Activated effector memory CD4-positive, alpha-beta T cell treated with anti-CD3 and anti-CD28 coated beads, Interleukin-2, amount 50 U/mL, for 16 hours (primary cell): ENCODE measurements at regions not wholly inside any gene's neighbourhood (a gene's known extent, or its start where the extent isn't known, plus 50 kb on each side); places are given as distances from the start of the nearest gene placed in this dataset.

Experiments used
- DNase-seq: peaks from one replicate; pipeline ENCODE4 v3.0.0-alpha.2; 2020

DNA sequence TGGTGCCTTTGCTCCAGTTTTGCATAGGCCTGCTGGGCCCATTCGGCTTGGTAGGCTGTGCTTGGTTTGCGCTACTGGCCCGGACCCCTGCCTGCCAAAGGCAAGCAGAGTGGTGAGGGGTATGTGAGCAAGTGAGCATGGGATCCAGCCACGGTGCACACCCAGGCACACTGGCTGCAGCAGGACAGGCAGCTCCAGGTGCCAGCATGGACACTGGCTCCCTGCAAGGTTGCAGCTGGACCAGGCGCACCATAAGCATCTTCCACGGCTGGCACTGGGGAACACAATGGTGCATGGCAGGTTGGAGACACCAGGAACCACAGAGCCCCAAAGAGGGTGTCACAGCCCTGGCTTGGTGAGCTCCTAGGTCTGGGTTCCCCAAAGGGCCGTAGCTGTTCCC lies 693.5 kb upstream of the PTBP2 start:
- DNase-seq: peak; percentile 51

DNA sequence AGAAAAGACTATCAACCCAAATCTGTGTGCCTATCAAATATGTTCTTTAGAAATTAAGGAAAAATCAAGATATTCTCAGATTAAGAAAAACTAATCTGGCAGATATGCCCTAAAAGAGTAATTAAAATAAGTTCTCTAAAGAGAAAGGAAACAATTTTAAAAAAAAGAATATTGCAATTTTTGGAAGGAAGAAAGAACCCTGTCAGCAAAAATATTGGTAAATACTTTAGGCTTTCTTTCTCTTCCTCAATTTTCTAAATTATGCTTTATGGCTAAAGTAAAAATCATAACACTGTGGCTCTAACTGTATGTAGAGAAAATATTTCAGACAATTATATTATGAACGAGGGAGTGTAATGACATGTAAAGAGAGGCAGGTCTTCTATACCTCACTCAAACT lies 691.3 kb upstream of the PTBP2 start:
- DNase-seq: no peak

DNA sequence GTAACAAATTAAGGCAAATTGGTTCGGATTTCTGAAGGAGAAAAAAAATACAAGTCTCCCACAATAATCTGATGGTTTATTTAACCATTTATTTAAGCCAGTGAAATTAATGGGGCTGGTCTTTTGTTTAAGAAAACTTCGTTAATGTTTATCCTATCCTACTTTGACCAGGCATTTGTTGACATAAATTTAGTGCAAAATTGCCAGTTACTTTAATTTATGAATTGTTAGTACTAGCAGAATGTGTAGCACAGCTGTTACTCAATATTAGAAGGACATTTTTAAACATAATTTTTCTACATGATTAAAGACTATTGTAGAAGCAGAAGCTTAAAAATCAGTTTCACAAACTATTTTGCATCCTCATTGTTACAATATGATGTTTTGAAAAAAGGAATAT lies 687.6 kb upstream of the PTBP2 start:
- DNase-seq: no peak

DNA sequence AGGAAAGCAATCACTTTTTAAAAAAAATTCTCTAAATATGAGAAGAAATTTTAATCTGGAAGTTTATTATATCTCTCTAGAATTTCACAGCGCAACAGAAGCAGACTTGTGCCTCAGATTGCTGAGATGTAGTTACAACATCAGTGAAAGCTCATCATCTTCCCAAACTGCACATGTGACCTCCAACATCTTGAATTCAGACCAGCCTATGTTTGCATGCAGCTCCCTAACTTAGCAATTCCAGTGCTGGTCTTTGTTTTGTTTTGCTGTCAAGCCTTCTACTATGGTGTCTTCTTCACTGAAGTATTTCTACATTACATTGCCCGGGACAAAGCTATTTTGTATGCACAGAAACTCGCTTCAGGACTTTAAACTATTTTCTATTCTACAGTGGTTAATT lies 684.8 kb upstream of the PTBP2 start:
- no peak for DNase-seq

DNA sequence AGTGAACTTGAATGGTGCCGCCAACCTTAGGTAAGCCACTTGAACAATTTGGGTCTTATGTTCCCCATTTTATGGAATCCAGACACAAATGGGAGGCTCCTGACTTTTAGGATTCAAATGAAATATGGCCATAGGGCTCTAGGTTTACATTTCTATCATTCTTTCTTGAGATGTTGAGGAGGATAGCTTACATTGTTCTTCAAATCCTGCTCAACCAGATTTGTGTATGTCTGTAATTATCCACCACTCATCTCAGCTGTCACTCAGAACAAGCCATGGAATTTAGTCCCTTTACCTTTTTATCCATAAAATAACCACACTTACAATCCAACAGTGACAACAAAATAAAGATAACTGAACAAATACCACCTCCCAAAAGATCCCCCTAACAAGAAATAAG lies 682.9 kb upstream of the PTBP2 start:
- DNase-seq: no peak

DNA sequence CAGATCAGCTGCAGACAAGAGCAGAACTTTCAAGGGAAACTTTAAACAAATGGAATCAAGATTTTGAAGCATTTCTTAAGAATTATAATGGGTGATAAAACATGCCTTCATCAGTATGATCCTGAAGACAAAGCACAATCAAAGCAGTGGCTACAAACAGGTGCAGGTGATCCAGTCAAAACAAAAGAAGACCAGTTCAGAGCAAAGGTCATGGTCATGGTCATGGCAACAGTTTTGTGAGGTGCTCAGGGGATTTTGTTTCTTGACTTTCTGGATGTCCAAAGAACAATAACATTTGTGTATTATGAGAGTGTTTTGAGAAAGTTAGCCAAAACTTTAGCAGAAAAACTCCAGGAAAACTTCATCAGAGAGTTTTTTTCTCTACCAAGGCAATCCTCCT lies 681.7 kb upstream of the PTBP2 start:
- DNase-seq: no peak

DNA sequence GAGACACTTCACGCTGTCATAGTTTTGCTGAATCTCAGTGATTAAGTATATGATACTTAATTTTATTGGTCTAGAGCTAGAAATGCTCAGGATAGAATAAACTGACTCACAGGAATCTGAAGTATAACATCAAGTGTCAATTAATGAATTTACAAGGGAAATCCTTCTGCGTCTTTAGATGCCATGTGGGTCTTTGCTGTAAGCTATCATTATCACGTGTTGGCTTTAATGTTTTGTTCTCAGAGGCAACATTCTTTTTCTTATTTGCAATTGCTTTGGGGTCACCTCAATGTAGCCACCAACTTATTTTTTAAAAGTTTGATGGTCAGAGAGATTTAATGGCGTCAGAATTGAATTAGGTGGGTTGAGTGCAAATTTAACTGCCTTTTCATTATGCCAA lies 680.1 kb upstream of the PTBP2 start:
- DNase-seq: no peak

DNA sequence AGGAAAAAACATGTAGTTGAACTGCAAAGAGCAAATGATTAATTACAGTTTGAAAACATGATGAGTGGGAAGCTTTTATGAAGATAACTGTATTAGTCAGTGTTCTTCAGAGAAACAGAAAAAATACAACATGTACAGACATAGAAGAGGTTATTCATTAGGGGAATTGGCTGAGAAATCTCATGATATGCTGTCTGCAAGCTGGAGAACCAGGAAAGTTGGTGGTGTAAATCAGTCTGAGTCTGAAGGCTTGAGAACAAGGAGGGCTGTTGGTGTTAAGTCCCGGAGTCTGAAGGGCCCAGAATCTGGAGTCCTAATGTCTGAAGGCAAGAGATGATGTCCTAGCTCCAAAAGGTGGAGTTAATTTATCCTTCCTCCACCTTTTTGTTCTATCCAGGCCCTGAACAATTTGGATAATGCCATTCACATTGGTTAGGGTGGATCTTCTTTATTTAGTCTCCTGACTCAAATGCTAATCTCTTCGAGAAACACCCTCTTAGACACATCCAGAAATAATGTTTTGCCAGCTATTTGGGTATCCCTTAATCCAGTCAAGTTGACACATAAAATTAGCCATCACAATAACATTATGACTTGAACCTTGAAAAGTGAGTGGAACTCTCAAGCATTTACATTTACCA lies 672.9 kb upstream of the PTBP2 start:
- no peak for DNase-seq

DNA sequence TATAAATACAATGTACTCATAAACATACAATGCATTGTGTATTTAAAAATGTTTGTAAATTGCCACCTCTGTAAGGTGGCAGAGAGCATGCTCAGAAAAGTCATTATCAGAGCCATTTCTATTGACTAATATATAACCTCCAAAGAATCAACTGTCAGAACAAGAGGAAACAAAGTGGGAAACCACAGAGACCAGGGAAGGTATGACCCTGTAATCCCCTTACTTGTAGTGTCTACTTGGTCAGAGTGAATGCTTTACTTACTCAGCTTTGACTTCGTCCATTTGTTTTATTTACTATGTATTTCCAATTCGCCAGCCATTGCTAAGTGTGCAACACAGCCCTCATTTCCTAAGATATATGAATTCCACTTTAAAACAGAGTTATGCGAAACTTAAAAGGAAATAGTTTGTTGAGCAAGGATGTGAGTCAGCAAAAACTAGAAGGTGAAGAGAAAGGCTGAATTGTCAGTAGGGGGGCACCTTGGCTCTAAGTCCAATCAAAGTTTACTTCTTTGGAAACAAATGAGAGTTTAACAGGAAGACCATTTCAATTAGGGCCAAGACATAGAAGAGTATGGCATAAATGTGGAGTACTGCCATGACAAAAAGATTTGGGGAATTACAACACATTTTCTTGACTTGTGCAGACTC lies 671.7 kb upstream of the PTBP2 start:
- no peak for DNase-seq

DNA sequence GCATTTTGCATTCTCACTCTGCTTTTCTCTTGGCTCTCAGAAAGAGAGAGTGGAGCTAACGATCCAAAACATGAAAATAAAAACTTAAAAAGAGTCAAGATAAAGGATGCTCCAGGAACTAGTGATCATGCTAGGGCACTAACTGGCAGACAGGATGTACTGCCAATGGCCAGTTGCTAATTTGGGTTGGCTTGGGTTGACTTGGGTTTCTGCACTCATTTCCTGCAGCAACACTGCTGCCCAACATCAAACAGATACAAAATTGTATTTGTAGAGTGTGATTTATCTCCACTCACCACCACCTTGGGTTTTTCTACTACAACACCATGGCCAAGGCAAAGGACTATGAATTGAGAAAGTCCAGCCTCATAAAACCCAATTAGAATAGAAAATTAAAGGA lies 662.3 kb upstream of the PTBP2 start:
- DNase-seq: no peak

DNA sequence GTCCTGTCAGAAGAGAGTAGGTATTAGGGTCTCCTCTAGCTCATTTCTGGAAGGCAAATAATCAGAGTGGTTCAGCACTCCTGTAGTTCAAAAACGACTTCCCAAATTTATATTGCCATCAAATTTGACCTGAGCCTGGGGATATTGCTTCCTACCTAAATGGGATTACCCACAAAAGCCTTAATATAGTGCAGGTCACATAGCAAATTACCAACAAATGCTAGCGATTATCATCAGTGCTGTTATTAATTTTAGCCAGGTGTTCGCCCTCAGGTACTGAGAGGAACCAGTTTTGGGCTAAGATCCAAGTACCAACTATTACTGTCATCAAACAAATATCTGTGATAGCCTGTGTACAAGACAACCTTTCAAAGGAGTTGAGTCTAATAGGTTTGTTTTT lies 661.8 kb upstream of the PTBP2 start:
- no peak for DNase-seq

DNA sequence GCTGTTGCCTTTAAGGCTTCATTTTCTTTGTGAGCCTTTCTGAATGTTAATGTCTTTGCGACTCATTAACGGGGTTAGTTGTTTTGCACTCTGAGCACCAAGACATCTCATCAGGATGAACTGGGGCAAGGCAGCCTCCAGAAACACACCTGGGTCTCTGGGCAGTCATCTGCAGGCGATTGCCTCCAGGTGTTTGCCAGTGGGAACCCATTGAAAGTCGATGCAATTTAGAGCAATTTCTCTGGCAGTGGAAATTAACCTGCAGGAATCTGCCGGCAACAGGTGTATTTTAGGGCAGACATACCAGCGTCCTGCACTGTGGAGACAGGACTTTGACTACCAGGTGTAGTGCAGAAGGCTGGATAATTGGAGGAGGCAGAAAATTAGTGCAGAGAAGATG lies 661.0 kb upstream of the PTBP2 start:
- no peak for DNase-seq

DNA sequence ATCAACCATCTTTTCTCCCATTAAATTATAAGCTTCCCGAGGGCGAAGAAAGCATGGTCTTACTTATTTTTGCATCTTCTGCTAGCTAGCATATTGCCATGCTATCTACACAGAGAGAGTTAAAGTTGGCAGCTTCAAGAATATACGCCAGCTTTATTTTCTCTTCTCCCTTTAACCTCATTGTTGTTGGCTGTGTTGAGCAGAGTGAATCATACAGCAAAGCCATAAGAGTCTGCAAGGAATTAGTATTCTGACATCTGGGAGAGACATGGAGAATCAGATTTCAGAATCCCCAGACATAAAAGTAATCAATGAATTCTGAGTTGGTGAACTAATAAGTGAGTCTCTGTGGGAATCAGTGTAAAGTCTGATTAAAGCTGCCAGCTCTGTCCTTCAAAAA lies 649.6 kb upstream of the PTBP2 start:
- DNase-seq: no peak

DNA sequence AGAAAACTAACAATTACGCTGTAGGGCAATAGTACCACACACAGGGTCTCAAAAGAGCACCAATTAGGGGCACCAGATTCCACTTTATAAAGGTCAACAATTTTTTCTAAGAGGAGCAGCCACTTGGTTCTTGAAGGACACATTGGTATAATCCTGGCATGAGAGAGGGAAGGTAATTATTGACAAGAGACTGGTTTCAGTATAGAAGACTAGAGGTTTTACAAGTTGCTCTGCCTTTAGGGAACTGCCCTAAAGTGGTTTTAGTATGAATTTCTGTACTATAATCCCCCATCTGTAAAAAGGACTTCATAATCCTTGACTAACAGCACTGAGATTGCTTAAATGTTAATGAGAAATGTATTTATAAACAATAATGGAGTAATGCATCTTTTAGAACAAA lies 648.5 kb upstream of the PTBP2 start:
- no peak for DNase-seq

DNA sequence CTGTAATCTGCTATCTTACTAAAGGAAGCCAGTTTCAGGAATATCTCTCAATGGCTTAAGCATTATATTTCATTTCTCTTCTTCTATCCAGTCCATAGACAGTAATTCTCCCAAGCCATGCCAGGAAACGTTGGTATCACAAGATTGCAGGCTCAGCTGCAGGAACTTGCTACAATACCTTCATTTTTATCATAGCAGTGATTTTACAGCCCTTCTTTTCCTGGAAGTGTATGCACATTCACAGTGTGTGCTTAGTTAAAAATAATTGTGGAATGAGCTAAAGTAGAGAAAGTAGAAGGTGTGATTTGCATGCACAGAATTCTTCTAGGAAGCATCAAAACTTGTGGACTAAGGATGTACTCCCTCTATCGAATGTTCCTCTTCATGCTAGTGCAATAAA lies 647.2 kb upstream of the PTBP2 start:
- no peak for DNase-seq

DNA sequence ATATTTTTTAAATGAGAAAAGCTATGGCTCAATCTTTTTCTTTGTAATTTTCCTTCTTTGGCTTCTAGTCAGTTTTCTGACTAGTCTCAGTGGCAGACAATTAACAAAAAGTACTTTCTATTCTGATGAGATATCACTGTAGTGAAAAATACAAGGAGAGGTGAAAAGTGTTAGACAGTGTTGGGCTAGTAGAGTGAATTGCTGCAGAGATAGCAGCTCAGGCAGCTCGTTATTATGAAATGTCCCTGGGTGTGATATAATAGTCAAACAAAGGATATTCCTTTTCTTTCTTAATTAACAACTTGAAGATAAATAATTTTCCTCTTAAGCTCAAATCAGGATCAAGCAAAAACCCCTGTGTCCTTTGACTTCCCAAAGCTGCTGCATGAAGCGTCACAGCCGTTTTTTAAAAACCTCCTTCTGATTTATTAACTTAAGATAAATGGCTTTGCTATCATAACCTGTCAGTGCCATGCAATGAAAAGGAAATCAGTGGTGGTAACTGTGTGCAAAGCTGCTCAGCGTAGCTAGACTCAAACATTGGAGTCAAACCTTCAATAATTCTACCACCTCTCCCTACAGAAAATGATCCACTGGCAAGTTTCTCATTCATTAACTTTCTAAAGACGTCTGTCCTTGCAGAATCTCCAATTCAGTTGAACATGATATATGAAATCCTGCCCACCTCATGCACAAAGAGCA lies 646.6 kb upstream of the PTBP2 start:
- no peak for DNase-seq

DNA sequence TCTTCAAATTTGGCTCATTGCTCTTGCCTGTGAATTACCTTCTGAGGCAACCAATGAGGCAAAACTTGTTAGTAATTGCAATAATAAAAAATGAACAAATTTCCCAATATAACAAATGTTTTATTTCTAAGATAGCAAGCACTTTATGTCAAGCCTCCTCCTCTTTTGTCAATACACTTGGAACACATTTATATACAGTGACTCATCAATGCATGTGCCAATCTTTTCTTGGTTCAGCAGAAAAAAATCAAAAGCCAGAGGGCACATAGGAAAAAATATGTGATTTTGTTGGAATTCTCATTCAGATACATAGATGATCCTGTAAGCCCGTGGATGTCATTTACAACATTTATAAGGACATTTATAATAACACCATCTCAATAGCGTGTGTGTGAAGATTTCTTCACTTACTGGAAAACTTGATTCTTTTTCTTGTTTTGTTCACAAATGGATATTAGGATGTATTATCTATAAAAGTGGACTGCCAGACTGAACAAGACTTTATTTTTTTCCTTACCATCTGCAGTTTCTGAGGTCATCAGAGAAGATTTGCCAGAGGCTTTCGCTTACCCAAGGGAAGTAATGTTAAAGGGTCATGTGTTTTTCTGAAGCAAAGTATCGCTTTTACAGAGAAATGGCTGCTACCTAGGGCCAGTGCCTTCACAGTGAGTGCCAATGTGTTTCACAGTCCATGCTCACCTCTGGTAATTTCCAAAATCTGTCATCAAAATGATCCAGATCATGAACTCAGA lies 645.7 kb upstream of the PTBP2 start:
- no peak for DNase-seq

DNA sequence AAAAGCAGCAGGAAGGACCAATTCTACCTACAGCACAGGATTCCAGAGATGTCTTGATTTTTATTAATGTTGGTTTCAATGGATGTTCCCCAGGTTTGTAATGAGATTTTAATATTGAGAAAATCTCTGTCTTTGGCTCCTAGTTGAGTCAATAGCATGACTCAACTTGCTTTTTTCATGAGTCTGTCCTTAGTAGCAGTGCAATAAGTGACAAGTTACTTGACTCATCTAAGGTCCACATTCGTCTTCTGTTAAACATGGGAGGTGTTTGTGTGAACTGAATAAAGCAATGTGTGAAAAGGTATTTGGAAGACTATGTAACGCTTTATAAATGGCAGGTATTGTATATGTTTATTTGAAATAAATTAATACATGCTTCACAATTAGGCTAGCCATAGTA lies 645.0 kb upstream of the PTBP2 start:
- DNase-seq: no peak

DNA sequence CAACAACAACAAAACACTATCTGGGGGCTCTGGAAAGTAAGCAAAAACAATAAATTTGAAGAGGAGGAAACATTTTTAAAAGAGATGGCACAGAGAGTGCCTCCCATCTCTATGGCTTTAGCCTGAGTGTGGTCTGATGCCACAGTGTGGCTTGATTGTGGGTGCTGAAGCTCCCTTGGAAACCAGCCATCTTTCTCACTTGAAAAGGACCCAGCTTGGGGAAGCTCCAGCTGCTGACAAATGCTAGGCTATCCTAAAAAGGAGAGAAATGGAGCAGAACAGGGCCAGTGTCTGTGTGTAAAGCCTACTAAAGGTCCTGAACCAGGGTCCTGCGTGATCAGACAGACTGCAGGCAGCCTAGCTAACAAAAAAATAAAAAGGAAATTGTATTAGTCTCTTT lies 642.0 kb upstream of the PTBP2 start:
- no peak for DNase-seq

DNA sequence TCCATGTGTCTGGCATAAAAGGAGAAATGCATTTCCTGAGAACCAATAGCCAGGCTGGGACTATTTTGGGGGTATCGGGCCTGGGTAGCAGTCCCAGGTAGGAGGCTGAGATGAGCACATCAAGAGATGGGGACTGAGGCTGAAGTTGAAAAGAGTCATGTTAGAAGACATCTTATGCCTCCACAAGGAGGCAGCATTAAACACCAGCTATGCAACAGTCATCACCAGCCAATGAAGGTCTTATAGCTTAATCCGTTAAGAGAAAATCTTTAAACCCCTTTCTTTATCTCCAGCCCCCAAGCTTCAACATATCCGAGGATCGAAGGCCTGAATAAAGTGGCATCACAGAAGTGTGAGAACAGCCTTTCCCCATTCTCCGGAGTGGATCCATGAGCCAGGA lies 640.7 kb upstream of the PTBP2 start:
- no peak for DNase-seq

DNA sequence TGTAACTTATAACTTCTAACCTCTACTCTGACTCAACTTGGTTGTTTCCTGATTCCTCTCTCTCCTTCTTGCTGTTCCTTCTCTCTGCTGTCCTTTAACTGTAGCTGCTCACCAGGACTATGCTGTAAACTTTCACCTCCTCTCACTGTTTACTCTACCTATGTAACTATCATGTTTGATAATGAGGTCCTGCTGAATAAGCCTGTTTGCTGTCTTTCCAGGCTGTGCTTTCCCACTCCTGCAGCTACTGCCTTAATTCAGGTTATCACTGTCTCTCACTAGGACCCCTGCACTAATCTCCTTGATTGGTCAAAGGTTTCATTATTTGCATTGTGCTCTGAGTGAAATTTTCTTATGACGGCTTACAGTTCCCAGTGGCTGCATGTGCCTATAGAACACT lies 633.9 kb upstream of the PTBP2 start:
- no peak for DNase-seq

DNA sequence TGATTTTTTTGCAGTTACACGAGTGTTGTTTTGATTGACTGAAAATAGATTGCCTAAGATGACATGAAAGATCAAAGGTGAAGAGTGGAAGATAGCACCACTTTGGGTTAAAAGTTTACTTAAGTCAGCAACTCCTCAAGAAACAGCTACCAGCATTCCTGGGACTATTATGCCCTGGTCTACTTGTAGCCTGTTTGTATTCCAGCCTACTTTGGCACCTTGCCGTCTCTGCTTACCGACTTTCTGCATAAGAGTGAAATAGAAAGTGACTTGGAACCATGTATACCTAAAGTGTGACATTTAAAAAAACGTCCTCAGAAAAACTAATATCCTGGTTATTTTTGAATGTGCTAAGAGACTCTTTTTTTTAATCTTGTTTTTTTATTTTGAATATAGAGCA lies 631.5 kb upstream of the PTBP2 start:
- DNase-seq: no peak

DNA sequence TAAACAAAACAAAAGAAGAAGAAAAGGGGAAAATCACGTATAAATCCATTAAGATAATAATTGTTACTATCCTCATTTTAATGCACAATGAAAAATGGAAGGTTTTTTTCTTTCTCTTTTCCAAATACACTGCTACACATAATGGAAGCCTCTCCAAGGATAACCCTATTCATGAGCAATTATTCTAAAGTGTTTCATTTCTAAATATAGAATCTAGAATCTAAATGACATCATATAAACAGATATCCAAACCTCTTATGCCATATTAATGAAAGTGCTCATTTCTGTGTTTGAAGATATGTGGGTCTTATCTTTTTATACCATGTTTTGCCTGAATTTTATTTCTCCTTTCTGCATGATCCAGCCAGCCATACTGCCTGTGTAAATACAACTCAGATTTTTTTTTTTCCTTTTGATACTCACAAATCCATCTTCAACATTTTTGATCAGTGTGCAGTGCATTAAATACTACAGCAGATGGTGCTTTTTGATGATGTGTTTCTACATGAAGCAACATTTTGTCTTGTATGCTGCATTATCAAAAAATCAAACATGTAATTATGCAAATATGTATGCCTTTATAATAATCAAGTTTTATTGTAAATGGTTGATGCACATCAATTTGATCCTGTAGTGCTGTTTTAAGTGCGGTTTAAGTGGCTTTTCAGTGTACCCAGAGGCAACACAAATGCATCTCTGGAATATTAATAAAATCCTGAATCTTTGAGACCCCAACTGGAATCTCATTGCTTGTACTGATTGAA lies 625.6 kb upstream of the PTBP2 start:
- no peak for DNase-seq
